Globus pallidus (tissue), 1 donor: ENCODE measurements at regions not wholly inside any gene's neighbourhood (a gene's known extent, or its start where the extent isn't known, plus 50 kb on each side); places are given as distances from the start of the nearest gene placed in this dataset.

Source experiments
- DNase-seq: peaks from one replicate; pipeline ENCODE4 v3.0.0-alpha.2; 2015; ENCODE audit warnings: low spot score

GRCh38 chr17:79192503-79193351, 118.1 kb downstream of the ENGASE start:
- no peak for DNase-seq

- no peak for DNase-seq
These were observed 116.8 kb downstream of the ENGASE start for GRCh38 chr17:79191270-79191934.

GRCh38 chr17:79189305-79189704, 114.7 kb downstream of the ENGASE start:
- no peak for DNase-seq

- DNase-seq: no peak
These were observed 114.1 kb downstream of the ENGASE start for GRCh38 chr17:79188685-79189084.

DNA sequence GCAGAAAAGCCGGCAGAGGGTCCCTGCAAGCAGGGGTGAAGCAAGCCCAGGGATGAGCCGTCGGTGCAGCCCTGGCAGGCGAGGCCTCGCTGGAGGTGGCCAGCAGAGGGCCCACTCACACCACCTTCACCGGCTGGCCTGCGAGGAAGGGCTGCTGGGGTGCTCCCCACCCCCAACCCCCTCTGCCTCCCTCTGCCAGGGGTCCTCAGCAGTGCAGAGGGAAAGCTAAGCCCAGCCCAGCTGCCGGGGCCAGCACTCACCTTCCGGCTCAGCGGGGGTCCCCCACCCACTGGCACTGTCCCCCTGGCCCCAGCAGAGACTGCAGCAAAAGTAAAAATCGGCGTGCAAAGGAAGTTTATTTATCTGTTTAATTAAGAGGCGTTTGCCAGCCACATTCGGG, 113.4 kb downstream of the ENGASE start:
- DNase-seq: no peak

DNA sequence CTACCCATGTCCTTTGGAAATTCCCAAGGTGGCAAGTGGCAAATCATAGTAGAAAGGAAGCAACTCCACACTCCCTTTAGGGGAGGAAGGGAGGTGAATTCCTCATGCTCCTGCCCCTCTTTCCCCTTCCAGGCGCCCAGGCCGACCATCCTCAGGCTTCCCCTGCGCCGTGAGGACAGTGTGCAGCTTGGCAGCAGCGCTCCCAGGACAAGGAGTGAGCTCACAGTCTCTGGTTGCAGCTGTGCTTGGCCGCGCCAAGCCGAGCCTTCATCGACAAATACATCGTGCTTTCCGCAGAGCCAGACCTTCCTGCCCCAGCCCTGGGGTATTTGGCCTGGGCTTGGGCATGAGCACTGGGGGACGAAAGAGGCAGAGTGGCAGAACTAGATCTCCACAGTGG, 112.6 kb downstream of the ENGASE start:
- no peak for DNase-seq

DNA sequence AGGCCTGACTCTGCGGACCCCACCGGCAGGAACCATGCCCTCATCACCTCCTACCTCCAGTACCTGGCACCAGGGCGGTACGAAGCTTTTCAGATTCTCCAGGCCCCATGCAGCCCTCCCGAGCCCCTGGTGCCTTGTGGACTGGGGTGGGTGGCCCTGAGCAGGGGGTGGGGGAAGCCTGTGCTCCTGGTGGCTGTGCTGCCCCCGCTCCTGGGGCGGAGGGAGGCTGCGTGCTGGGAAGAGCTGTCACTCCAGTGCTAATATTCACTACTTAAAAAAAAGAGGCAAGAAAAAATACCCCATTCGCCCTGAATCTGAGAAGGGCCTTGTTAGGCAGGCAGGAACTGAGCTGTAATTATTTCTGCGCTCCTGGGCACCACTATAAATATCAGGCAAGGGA, 111.8 kb downstream of the ENGASE start:
- DNase-seq: no peak

GRCh38 chr17:79185671-79186070, 111.0 kb downstream of the ENGASE start:
- DNase-seq: no peak

DNA sequence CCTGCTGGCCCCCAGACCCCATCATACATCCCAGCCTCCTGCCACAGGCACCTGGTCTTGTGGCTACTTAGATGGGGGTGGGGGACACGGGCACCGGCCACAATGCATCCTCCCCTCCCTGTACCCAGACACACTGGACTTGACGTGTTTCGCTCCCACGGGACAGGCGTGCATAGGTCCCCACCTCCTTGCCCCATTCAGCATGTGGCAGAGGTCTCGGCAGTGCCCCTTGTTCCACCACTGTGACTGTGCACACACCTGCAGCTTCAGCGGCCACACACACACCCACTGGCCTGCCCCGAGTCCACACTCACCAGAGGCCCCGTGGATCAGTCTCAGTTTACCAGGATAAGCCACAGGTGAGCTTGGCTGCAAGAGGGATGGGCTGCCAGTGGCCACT, 109.6 kb downstream of the ENGASE start:
- DNase-seq: no peak

GRCh38 chr17:79183293-79184158, 108.9 kb downstream of the ENGASE start:
- DNase-seq: no peak

- no peak for DNase-seq
These were observed 108.3 kb downstream of the ENGASE start for GRCh38 chr17:79183043-79183292.

DNA sequence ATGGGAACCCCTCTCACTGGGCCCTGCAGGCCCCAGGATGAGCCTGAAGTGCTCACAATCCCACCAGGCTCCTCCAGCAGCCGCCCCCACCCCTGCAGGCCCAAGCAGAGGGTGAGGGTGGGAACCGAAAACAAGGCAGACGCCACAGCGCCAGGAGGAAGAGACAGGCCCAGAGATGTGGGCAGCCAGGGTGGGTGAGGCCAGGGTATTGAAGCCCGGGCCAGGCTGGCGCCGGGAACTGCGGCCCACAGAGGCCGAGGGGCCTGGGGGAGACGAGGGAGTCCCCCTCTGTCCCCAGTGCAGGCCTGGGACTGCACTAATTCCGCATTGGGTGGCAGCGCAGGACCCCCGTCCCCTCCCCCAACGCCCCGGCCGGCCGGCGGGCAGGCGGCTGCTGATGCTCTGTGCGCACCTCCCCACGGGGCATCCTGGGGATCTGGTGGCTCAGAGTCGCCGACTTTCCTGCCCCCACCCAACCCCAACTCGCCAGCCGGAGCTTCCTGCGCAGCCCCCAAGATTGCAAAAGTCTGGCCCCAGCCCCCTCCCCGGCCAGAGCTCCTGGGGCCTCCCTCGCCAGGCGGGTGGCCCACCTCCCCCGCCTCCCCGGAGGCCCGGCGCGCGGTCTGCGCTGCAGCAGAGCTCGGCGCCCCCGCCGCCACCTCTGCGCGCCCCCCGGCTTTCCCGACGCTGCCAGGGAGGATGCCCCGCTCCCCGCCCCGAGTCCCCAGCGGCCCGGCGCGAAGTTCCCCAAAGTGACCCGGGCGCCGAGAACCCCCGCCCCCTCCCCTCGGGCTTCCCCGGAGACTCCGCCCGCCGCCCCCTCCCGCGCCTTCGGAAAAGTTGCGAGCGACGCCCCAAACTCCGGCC, 107.8 kb downstream of the ENGASE start:
- no peak for DNase-seq

GRCh38 chr17:79180358-79181005, 105.9 kb downstream of the ENGASE start:
- no peak for DNase-seq

GRCh38 chr17:79179334-79179733, 104.7 kb downstream of the ENGASE start:
- DNase-seq: no peak

DNA sequence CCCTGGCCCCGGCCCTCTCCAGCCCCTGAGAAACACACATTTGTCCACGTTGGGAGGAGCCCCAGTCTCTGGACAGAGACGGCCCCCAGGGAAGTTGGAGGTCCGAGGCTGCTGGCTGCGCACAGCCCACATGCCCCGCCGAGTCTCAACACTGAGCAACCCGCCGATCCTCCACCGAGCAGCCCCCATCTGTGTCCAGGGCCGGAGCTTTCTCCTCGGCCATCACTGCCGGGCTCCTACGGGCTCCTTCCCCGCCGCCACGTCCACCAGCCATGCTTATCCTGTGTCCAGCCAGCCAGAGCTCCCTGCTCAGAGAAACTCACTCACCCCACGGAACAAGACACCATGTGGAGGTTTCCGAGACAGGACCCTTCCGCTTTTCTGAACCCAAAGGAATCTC, 103.3 kb downstream of the ENGASE start:
- DNase-seq: no peak

DNA sequence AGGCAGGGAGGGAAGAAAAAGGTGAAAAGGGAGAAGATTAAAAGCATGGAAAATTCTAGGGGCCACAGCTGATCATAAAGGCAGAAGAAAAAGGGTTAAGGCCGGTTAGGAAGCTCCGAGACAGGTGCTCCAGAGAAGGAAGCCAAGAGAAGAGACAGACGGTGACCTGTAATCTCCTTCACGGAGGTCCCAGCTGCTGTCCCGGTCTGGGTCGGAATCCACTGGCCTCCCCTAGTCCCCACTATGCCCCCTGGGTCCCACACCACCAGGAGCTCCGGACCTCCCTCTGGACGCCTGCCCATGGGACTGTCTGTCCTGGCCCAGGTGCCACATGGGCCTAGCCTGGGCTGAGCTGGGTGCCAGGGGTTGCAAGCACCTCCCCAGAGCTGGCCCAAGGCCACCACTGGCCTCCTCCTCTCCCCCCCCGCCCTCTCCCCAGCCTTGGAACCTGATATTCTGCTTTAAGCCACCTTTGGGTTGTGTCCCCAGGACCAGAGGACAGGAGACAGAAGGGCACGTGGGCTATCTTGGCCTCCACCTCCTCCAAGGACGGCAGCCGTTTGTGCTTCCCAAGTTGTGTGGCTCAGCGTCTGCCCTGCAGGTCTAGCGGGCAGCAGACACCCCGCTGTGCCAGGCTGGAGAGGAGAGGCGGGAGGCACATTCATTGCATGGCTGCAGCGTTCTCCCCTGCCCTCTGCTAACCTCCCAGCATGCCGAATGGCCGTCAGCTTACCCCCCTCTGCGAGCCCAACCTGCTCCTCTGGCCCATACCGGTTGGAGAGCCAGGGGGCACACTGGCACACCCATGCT, 102.4 kb downstream of the ENGASE start:
- no peak for DNase-seq

DNA sequence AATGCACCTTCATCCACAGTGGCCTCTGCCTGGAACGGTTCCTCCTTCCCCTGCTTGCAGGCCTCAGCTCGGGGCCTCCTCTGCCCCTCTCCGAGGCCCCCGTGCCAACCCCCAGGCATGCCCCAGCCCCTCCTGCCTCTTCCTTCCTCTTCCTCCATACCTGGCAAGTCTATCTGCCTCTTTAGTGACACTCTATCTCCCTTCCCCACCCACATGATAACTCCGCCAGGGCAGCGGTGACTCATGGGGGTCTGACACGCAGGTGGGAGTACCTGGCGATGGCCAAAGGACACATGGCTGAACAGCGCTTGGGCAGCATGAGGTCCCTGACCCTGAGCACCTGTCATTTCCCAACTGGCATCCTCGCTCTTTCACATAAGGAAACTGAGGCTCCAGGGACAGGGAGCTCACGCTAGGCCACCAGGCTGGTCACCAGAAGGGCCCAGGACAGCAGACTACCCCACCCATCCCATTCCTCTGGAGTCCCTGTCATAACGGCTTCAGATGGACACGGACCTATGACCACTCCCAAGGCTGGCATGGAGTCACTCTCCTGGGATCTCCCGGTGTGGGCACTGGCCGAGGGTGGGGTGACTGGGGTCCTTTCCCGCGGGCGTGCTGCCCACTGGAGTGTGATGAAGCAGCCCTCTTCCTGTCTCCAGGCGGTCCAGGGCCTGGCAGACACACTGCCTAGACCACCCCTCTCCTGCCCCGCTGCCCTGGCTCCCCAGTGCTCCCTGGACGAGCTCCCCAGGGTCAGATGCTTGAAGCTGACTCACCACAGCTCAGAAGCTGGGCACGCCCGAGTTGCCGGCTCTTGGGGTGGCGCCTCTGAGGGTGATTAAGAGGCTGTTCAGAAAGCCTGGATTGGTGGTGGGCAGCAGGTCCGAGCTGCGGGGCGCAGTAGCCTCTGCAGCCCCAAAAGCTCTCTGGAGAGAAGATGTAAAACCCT, 100.6 kb downstream of the ENGASE start:
- no peak for DNase-seq

GRCh38 chr17:79174193-79174765, 99.7 kb downstream of the ENGASE start:
- DNase-seq: no peak

DNA sequence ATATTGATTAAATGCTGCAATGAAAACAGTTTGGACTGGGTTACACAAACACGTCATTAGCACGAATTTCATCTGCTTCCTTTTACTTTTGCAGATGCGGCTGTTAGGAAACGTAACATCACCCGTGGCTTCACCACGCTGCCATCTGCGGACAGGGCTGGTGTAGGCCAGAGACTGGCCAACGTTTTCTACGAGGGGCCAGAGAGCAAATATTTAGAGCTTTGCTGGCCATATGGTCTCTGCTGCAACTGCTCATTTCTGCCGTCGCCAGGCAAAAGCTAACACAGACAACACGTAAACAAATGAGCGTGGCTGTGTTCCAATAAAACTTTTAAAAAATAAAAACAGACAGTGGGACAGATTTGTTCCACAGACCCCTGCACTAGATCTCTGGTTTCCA, 96.6 kb downstream of the ENGASE start:
- DNase-seq: no peak
